Heart left ventricle (tissue), 13 donors: ENCODE measurements at regions not wholly inside any gene's neighbourhood (a gene's known extent, or its start where the extent isn't known, plus 50 kb on each side); places are given as distances from the start of the nearest gene placed in this dataset.

Source experiments
- POLR2A ChIP-seq, 2 donors: fragments of 450-650 bp; IDR thresholded peaks; one replicate each; pipeline ENCODE4 v1.6.1; 2017; ENCODE audit warnings: antibody characterized with exemption in 2 of 2, mild to moderate bottlenecking in 2 of 2, moderate library complexity in 2 of 2
- TF ChIP-seq, protein P1 (sequence below), 12 donors: fragments of 200-600 bp; sonication (generic) in 4 of 12; IDR thresholded peaks; one replicate each; pipeline versions ENCODE4 v1.5.0 to v1.8.0; 2018 to 2022; ENCODE audit warnings: antibody characterized with exemption in 12 of 12, mild to moderate bottlenecking in 5 of 12
- donor health status: ischemic (EF 13 %, LVEDD 7.1; RV severe dilation, severe dysfunction).
- donor health status: DM: no; HTN: yes; CAD: no.
- donor health status: DM: no; HTN: no; CAD: no.
- donor health status: ischemic (EF 25% LVEDD 6.9; RV normal size, moderate dysfunction).
- donor health status: ischemic (EF 25% LVEDD 5.7; RV mildly dilated, moderate dysfunction).
- donor health status: ischemic (EF 35%, LVEDD 5.7; RV mildly dilated, moderate dysfunction).
- donor health status: nonischemic (EF 11% LVEDD 7.7; RV severe dilation, severe dysfunction).
- donor health status: DM: yes; HTN: yes; CAD: no.
- donor health status: PGD.
- donor health status: ischemic (EF 29% LVEDD 5.4; RV normal size, mild dysfunction).
- donor health status: nonischemic (EF 23%, LVEDD 6.1; RV moderate dilation, normal function).

GRCh38 chr21:28397040-28397439, 595.6 kb downstream of the LTN1 start:
- TF ChIP-seq, protein P1, sequence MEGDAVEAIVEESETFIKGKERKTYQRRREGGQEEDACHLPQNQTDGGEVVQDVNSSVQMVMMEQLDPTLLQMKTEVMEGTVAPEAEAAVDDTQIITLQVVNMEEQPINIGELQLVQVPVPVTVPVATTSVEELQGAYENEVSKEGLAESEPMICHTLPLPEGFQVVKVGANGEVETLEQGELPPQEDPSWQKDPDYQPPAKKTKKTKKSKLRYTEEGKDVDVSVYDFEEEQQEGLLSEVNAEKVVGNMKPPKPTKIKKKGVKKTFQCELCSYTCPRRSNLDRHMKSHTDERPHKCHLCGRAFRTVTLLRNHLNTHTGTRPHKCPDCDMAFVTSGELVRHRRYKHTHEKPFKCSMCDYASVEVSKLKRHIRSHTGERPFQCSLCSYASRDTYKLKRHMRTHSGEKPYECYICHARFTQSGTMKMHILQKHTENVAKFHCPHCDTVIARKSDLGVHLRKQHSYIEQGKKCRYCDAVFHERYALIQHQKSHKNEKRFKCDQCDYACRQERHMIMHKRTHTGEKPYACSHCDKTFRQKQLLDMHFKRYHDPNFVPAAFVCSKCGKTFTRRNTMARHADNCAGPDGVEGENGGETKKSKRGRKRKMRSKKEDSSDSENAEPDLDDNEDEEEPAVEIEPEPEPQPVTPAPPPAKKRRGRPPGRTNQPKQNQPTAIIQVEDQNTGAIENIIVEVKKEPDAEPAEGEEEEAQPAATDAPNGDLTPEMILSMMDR (IDR thresholded peaks at IDR 0.05): no peak
- no peak for TF ChIP-seq POLR2A (IDR thresholded peaks at IDR 0.05)
